ENCODE measurements at regions not wholly inside any gene's neighbourhood (a gene's known extent, or its start where the extent isn't known, plus 50 kb on each side); places are given as distances from the start of the nearest gene placed in this dataset.

DNA sequence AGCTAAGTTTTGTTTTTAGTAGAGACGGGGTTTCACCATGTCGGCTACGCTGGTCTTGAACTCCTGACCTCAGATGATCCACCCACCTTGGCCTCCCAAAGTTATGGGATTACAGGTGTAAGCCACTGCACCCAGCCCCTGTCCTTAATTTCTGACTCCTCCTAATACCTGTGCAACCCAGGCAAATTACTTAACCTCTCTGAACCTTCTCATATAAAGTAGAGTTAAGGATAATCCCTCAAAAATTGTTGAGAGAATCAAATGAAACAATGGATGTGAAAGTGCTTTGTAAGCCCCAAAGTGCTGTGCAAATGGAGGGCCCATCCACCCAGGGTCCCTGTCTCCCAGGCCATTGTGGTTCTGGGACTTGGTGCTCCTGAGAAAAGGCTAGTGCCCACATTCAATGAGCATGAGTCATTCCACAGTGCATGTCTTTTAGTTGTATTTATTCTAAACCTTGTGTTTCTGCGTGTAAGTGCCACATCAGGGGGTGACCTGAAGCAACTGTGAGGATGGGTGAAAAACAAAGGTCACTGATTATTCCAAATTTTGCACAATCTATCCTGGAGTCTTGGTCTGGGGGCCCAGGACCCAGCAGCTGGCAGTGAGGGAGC is 61.4 kb upstream of the PTPRJ start:
- no peak for TF ChIP-seq NR2C2 (CRISPR knock-in tag; IDR thresholded peaks at IDR 0.05)
- TF ChIP-seq, protein P1, sequence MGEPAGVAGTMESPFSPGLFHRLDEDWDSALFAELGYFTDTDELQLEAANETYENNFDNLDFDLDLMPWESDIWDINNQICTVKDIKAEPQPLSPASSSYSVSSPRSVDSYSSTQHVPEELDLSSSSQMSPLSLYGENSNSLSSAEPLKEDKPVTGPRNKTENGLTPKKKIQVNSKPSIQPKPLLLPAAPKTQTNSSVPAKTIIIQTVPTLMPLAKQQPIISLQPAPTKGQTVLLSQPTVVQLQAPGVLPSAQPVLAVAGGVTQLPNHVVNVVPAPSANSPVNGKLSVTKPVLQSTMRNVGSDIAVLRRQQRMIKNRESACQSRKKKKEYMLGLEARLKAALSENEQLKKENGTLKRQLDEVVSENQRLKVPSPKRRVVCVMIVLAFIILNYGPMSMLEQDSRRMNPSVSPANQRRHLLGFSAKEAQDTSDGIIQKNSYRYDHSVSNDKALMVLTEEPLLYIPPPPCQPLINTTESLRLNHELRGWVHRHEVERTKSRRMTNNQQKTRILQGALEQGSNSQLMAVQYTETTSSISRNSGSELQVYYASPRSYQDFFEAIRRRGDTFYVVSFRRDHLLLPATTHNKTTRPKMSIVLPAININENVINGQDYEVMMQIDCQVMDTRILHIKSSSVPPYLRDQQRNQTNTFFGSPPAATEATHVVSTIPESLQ (CRISPR knock-in tag; IDR thresholded peaks at IDR 0.05): no peak
- TF ChIP-seq, protein P2, sequence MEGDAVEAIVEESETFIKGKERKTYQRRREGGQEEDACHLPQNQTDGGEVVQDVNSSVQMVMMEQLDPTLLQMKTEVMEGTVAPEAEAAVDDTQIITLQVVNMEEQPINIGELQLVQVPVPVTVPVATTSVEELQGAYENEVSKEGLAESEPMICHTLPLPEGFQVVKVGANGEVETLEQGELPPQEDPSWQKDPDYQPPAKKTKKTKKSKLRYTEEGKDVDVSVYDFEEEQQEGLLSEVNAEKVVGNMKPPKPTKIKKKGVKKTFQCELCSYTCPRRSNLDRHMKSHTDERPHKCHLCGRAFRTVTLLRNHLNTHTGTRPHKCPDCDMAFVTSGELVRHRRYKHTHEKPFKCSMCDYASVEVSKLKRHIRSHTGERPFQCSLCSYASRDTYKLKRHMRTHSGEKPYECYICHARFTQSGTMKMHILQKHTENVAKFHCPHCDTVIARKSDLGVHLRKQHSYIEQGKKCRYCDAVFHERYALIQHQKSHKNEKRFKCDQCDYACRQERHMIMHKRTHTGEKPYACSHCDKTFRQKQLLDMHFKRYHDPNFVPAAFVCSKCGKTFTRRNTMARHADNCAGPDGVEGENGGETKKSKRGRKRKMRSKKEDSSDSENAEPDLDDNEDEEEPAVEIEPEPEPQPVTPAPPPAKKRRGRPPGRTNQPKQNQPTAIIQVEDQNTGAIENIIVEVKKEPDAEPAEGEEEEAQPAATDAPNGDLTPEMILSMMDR (IDR thresholded peaks at IDR 0.05): no peak
- TF ChIP-seq, protein P3, sequence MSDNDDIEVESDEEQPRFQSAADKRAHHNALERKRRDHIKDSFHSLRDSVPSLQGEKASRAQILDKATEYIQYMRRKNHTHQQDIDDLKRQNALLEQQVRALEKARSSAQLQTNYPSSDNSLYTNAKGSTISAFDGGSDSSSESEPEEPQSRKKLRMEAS (CRISPR knock-in tag; IDR thresholded peaks at IDR 0.05): no peak
- TF ChIP-seq, protein P4, sequence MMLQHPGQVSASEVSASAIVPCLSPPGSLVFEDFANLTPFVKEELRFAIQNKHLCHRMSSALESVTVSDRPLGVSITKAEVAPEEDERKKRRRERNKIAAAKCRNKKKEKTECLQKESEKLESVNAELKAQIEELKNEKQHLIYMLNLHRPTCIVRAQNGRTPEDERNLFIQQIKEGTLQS (CRISPR knock-in tag; conservative IDR thresholded peaks at IDR 0.05): no peak
- TF ChIP-seq JUN (CRISPR knock-in tag; IDR thresholded peaks at IDR 0.05): no peak
- TF ChIP-seq, protein P5, sequence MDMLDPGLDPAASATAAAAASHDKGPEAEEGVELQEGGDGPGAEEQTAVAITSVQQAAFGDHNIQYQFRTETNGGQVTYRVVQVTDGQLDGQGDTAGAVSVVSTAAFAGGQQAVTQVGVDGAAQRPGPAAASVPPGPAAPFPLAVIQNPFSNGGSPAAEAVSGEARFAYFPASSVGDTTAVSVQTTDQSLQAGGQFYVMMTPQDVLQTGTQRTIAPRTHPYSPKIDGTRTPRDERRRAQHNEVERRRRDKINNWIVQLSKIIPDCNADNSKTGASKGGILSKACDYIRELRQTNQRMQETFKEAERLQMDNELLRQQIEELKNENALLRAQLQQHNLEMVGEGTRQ (CRISPR knock-in tag; IDR thresholded peaks at IDR 0.05): no peak
- TF ChIP-seq TEAD4 (CRISPR knock-in tag; IDR thresholded peaks at IDR 0.05): no peak
- TF ChIP-seq FOXJ3 (CRISPR knock-in tag; IDR thresholded peaks at IDR 0.05; ENCODE audit: borderline replicate concordance): no peak
- TF ChIP-seq, protein P6, sequence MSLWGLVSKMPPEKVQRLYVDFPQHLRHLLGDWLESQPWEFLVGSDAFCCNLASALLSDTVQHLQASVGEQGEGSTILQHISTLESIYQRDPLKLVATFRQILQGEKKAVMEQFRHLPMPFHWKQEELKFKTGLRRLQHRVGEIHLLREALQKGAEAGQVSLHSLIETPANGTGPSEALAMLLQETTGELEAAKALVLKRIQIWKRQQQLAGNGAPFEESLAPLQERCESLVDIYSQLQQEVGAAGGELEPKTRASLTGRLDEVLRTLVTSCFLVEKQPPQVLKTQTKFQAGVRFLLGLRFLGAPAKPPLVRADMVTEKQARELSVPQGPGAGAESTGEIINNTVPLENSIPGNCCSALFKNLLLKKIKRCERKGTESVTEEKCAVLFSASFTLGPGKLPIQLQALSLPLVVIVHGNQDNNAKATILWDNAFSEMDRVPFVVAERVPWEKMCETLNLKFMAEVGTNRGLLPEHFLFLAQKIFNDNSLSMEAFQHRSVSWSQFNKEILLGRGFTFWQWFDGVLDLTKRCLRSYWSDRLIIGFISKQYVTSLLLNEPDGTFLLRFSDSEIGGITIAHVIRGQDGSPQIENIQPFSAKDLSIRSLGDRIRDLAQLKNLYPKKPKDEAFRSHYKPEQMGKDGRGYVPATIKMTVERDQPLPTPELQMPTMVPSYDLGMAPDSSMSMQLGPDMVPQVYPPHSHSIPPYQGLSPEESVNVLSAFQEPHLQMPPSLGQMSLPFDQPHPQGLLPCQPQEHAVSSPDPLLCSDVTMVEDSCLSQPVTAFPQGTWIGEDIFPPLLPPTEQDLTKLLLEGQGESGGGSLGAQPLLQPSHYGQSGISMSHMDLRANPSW (CRISPR knock-in tag; conservative IDR thresholded peaks at IDR 0.05; ENCODE audit: low read depth): no peak
- TF ChIP-seq ATF1 (CRISPR knock-in tag; IDR thresholded peaks at IDR 0.05): no peak
